HG02759 (cell line): ENCODE measurements at regions not wholly inside any gene's neighbourhood (a gene's known extent, or its start where the extent isn't known, plus 50 kb on each side); places are given as distances from the start of the nearest gene placed in this dataset.

ENCODE experiments used
- ATAC-seq: cut with Tn5 transposase; IDR thresholded peaks from one replicate; pipeline ENCODE4 v1.9.1; 2021; ENCODE audit warnings: mild to moderate bottlenecking, moderate library complexity; ENCODE audit not compliant: unreplicated experiment

GRCh38 chr2:155350783-155351580, 652.5 kb downstream of the KCNJ3 start:
- no peak for ATAC-seq

GRCh38 chr2:155332016-155332415, 633.5 kb downstream of the KCNJ3 start:
- no peak for ATAC-seq

GRCh38 chr2:155320236-155320635, 621.7 kb downstream of the KCNJ3 start:
- no peak for ATAC-seq

GRCh38 chr2:155318710-155319109, 620.2 kb downstream of the KCNJ3 start:
- no peak for ATAC-seq

- ATAC-seq = no peak
These were observed 617.3 kb downstream of the KCNJ3 start for GRCh38 chr2:155315768-155316167.

- ATAC-seq = no peak
These were observed 612.1 kb downstream of the KCNJ3 start for GRCh38 chr2:155310589-155310988.

GRCh38 chr2:155309483-155309882, 611.0 kb downstream of the KCNJ3 start:
- ATAC-seq = no peak

GRCh38 chr2:155308367-155309009, 610.0 kb downstream of the KCNJ3 start:
- ATAC-seq = no peak

GRCh38 chr2:155301221-155301620, 602.7 kb downstream of the KCNJ3 start:
- no peak for ATAC-seq

- no peak for ATAC-seq
These were observed 599.5 kb downstream of the KCNJ3 start for GRCh38 chr2:155298001-155298400.

- ATAC-seq = no peak
These were observed 595.9 kb downstream of the KCNJ3 start for GRCh38 chr2:155294358-155294757.

GRCh38 chr2:155281907-155282306, 583.4 kb downstream of the KCNJ3 start:
- ATAC-seq = no peak

GRCh38 chr2:155273323-155273722, 574.8 kb downstream of the KCNJ3 start:
- no peak for ATAC-seq

- ATAC-seq = no peak
These were observed 568.1 kb downstream of the KCNJ3 start for GRCh38 chr2:155266583-155266982.

GRCh38 chr2:155266109-155266508, 567.6 kb downstream of the KCNJ3 start:
- no peak for ATAC-seq

- no peak for ATAC-seq
These were observed 558.3 kb downstream of the KCNJ3 start for GRCh38 chr2:155256803-155257202.

GRCh38 chr2:155250800-155251199, 552.3 kb downstream of the KCNJ3 start:
- peak; percentile 88 for ATAC-seq

- ATAC-seq = no peak
These were observed 541.7 kb downstream of the KCNJ3 start for GRCh38 chr2:155240176-155240575.

GRCh38 chr2:155235710-155236109, 537.2 kb downstream of the KCNJ3 start:
- ATAC-seq = no peak

GRCh38 chr2:155223781-155224406, 525.4 kb downstream of the KCNJ3 start:
- no peak for ATAC-seq

- ATAC-seq = no peak
These were observed 520.5 kb downstream of the KCNJ3 start for GRCh38 chr2:155218945-155219344.
